GM12878 (cell line): ENCODE measurements at regions not wholly inside any gene's neighbourhood (a gene's known extent, or its start where the extent isn't known, plus 50 kb on each side); places are given as distances from the start of the nearest gene placed in this dataset.

Source experiments
- ATAC-seq: fragments of 200-7000 bp; cut with Tn5 transposase; 3 replicates; pipeline ENCODE4 v1.9.1; 2020; ENCODE audit warnings: mild to moderate bottlenecking, moderate library complexity
- BruUV-seq: library from RNA; stranded (reverse); fragments of 400-500 nt; replicated peaks from 2 replicates; lab custom pipeline; 2021; lab: Mats Ljungman, UMichigan
- CTCF ChIA-PET: fragments of 300-600 bp; sonication (Branson Sonifier 250); formaldehyde crosslinking; extraction: SDS; loops from one replicate; lab custom pipeline; 2021; ENCODE audit warnings: inconsistent platforms; lab: Yijun Ruan, JAX
- POLR2A ChIA-PET: fragments of 350-600 bp; formaldehyde crosslinking; extraction: SDS; loops from one replicate; lab custom pipeline; 2021; ENCODE audit warnings: inconsistent platforms; lab: Charles Lee
- RAD21 ChIA-PET: fragments of 300-600 bp; sonication (Branson Sonifier 250); formaldehyde crosslinking; loops from one replicate; lab custom pipeline; 2023; ENCODE audit warnings: antibody characterized with exemption; ENCODE audit not compliant: unreplicated experiment; lab: Charles Lee
- SMC1A ChIA-PET: fragments of 300-600 bp; sonication (Branson Sonifier 250); formaldehyde crosslinking; loops from one replicate; lab custom pipeline; 2023; ENCODE audit not compliant: unreplicated experiment, uncharacterized antibody; lab: Charles Lee
- DNase-seq: peaks from one replicate; pipeline ENCODE4 v3.0.0-alpha.2; 2011; ENCODE audit warnings: low read depth, low spot score
- FAIRE-seq: peaks from 3 replicates; lab custom pipeline; 2011; peaks lifted over from hg19 to GRCh38; lab: Jason Lieb, UNC
- H2AFZ ChIP-seq: 2 replicates; pipeline ENCODE4 v1.6.0; 2011; ENCODE audit warnings: low read depth, low read length, control low read depth; ENCODE audit not compliant: control insufficient read depth
- H3K27ac ChIP-seq: 2 replicates; pipeline ENCODE4 v1.5.1; 2011; ENCODE audit warnings: control low read depth; ENCODE audit not compliant: control insufficient read depth, insufficient read depth
- H3K27me3 ChIP-seq, 2 experiments: replicated peaks in 1 of 2; 2 replicates each; pipeline versions ENCODE4 v1.6.0 to v1.6.1; 2011; ENCODE audit warnings: low read length in 1 of 2; ENCODE audit not compliant: control insufficient read depth in 2 of 2, insufficient read depth in 2 of 2
- H3K36me3 ChIP-seq, 2 experiments: 2 replicates each; pipeline ENCODE4 v1.5.1; 2011; ENCODE audit warnings: low read length in 1 of 2; ENCODE audit not compliant: control insufficient read depth in 2 of 2, insufficient read depth in 2 of 2
- H3K4me1 ChIP-seq: 2 replicates; pipeline ENCODE4 v1.6.1; 2011; ENCODE audit warnings: mild to moderate bottlenecking, low read length, moderate library complexity, mixed read lengths; ENCODE audit not compliant: control insufficient read depth, insufficient read depth
- H3K4me2 ChIP-seq: 2 replicates; pipeline ENCODE4 v1.6.0; 2011; ENCODE audit warnings: control low read depth; ENCODE audit not compliant: control insufficient read depth, insufficient read depth
- H3K4me3 ChIP-seq: fragments of 200-600 bp; sonication (generic); 2 replicates; pipeline ENCODE4 v1.5.1; 2016
- H3K79me2 ChIP-seq: 2 replicates; pipeline ENCODE4 v1.6.0; 2011; ENCODE audit warnings: low read length; ENCODE audit not compliant: control insufficient read depth, insufficient read depth
- H3K9ac ChIP-seq: 2 replicates; pipeline ENCODE4 v1.8.0; 2011; ENCODE audit warnings: low read length, control low read depth, mixed read lengths; ENCODE audit not compliant: control insufficient read depth, insufficient read depth
- H3K9me3 ChIP-seq: replicated peaks from 3 replicates; pipeline ENCODE4 v1.5.1; 2011; ENCODE audit warnings: mild to moderate bottlenecking, low read length; ENCODE audit not compliant: control insufficient read depth, insufficient read depth
- H4K20me1 ChIP-seq: 2 replicates; pipeline ENCODE4 v1.6.0; 2011; ENCODE audit not compliant: control insufficient read depth, insufficient read depth
- BRCA1 ChIP-seq: IDR thresholded peaks from 2 replicates; pipeline ENCODE4 v1.6.1; 2011; ENCODE audit warnings: low read depth, low read length, improper control_type of control experiment
- DPF2 ChIP-seq: fragments of 450-650 bp; IDR thresholded peaks from 2 replicates; pipeline ENCODE4 v1.6.1; 2017; ENCODE audit warnings: mild to moderate bottlenecking
- ESRRA ChIP-seq: IDR thresholded peaks from 2 replicates; pipeline ENCODE4 v1.6.1; 2012; ENCODE audit warnings: mild to moderate bottlenecking, low read length, improper control_type of control experiment
- FOXK2 ChIP-seq: fragments of 450-650 bp; IDR thresholded peaks from 2 replicates; pipeline ENCODE4 v1.6.1; 2017; ENCODE audit warnings: mild to moderate bottlenecking, moderate library complexity
- FOXM1 ChIP-seq: IDR thresholded peaks from 2 replicates; pipeline ENCODE4 v1.6.1; 2012; ENCODE audit warnings: low read depth, mild to moderate bottlenecking, inconsistent platforms, low read length, moderate library complexity
- HDGF ChIP-seq: fragments of 450-650 bp; IDR thresholded peaks from 2 replicates; pipeline ENCODE4 v1.6.1; 2016; ENCODE audit warnings: antibody characterized with exemption
- NR2C2 ChIP-seq: IDR thresholded peaks from 2 replicates; pipeline ENCODE4 v1.6.1; 2011; ENCODE audit warnings: borderline replicate concordance, low read depth; ENCODE audit not compliant: control insufficient read depth, insufficient read length
- NRF1 ChIP-seq: conservative IDR thresholded peaks from 2 replicates; pipeline ENCODE4 v1.6.1; 2011; ENCODE audit warnings: mild to moderate bottlenecking, low read depth, low read length, improper control_type of control experiment
- RBBP5 ChIP-seq: fragments of 200-600 bp; sonication (generic); conservative IDR thresholded peaks from 2 replicates; pipeline ENCODE4 v1.6.1; 2016
- RCOR1 ChIP-seq: conservative IDR thresholded peaks from 2 replicates; pipeline ENCODE4 v1.6.1; 2012; ENCODE audit warnings: low read depth, low read length, improper control_type of control experiment
- RUNX3 ChIP-seq: IDR thresholded peaks from 2 replicates; pipeline ENCODE4 v1.6.1; 2012; ENCODE audit warnings: low read length, inconsistent platforms
- SP1 ChIP-seq: IDR thresholded peaks from one replicate; pipeline ENCODE4 v1.6.1; 2011; ENCODE audit warnings: low read depth, low read length
- ZNF384 ChIP-seq: IDR thresholded peaks from 2 replicates; pipeline ENCODE4 v1.6.1; 2012; ENCODE audit warnings: low read depth, mild to moderate bottlenecking, low read length, improper control_type of control experiment, borderline replicate concordance
- ZSCAN29 ChIP-seq: fragments of 450-650 bp; IDR thresholded peaks from 2 replicates; pipeline ENCODE4 v1.6.1; 2017; ENCODE audit warnings: mild to moderate bottlenecking, moderate library complexity
- WGBS: methylation state at CpG from one replicate; pipeline ENCODE4 v1.1.6; 2016; ENCODE audit warnings: low lambda C conversion rate; ENCODE audit not compliant: insufficient replicate concordance, insufficient coverage; ENCODE audit errors: missing lambda C conversion rate; 5-methylcytosine and 5-hydroxymethylcytosine counted together
- in situ Hi-C: fragments of 300-500 bp; cut with MboI; formaldehyde crosslinking; loops from 9 replicates; pipeline ENCODE4 v1.14.3; 2018; ENCODE audit warnings: mixed read lengths
- intact Hi-C: fragments of 100-400 bp; cut with micrococcal nuclease; formaldehyde crosslinking; loops from one replicate; pipeline ENCODE4 v1.14.2; 2022; ENCODE audit not compliant: unreplicated experiment
- TF ChIP-seq, protein P1 (sequence below): fragments of 450-650 bp; IDR thresholded peaks from 2 replicates; pipeline ENCODE4 v1.6.1; 2016; ENCODE audit warnings: mild to moderate bottlenecking
- TF ChIP-seq, protein P2 (sequence below): IDR thresholded peaks from 2 replicates; pipeline ENCODE4 v1.6.1; 2011; ENCODE audit warnings: low read depth, low read length, improper control_type of control experiment, borderline replicate concordance
- TF ChIP-seq, protein P3 (sequence below): IDR thresholded peaks from 2 replicates; pipeline ENCODE4 v1.6.1; 2011; ENCODE audit warnings: mild to moderate bottlenecking, low read depth, low read length, moderate library complexity; ENCODE audit not compliant: insufficient replicate concordance
- TF ChIP-seq, protein P4 (sequence below): fragments of 450-650 bp; IDR thresholded peaks from 2 replicates; pipeline ENCODE4 v1.6.1; 2017; ENCODE audit warnings: mild to moderate bottlenecking, moderate library complexity
- TF ChIP-seq, protein P5 (sequence below): fragments of 150-350 bp; IDR thresholded peaks from 2 replicates; pipeline ENCODE4 v1.6.1; 2014; ENCODE audit warnings: mild to moderate bottlenecking, low read depth, low read length

DNA sequence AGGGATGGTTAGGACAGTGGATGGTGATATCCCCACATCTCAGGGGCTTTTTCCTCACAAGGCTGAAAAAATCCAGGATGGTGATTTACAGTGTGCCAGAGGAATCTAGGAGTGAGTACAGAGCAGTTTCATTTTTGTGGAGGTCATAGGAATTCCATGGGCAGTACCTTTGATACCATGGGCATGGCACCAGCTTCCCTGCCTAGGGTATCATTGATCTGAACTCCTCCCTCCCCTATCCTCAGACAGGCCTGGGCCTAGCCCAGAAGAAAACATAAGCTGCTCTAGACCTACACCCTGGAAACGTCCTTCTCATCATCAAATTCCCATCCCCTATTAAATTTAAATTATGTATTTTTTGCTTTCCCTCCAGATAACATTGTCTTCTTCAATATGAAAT, 136.3 kb upstream of the KLHL29 start:
- Histone ChIP-seq H3K36me3 (no peaks in the 10 kb centered on the region), H3K9ac (no peak overlapping the region), H4K20me1 (no peaks in the 10 kb centered on the region), H3K4me2 (no peak overlapping the region), H3K27me3 (peaks cover 0 to 3% of the 10 kb centered on the region in 2 experiments; a peak in 1 of 4 replicates), H3K27ac (no peak overlapping the region), H3K79me2 (no peaks in the 10 kb centered on the region), H3K4me1 (no peaks in the 10 kb centered on the region), H3K4me3 (no peak overlapping the region), H2AFZ (no peak overlapping the region), H3K9me3 (no peaks in the 10 kb centered on the region)
- ChIA-PET CTCF (no interaction called here), SMC1A (no interaction called here), POLR2A (no interaction called here), RAD21 (no interaction called here)
- BruUV-seq: no TSS peak
- WGBS: 0% methylated on average over 1 of the region's 1 CpG
- DNase-seq: no peak
- in situ Hi-C loops: no loop called here
- TF ChIP-seq NRF1 (no peak), RCOR1 (no peak), ESRRA (no peak), RBBP5 (no peak), ZNF384 (no peak), FOXM1 (no peak), FOXK2 (no peak), NR2C2 (no peak), HDGF (no peak), DPF2 (no peak), ZSCAN29 (no peak), RUNX3 (no peak), BRCA1 (no peak), SP1 (no peak)
- TF ChIP-seq, protein P1, sequence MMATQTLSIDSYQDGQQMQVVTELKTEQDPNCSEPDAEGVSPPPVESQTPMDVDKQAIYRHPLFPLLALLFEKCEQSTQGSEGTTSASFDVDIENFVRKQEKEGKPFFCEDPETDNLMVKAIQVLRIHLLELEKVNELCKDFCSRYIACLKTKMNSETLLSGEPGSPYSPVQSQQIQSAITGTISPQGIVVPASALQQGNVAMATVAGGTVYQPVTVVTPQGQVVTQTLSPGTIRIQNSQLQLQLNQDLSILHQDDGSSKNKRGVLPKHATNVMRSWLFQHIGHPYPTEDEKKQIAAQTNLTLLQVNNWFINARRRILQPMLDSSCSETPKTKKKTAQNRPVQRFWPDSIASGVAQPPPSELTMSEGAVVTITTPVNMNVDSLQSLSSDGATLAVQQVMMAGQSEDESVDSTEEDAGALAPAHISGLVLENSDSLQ: no peak
- TF ChIP-seq, protein P2, sequence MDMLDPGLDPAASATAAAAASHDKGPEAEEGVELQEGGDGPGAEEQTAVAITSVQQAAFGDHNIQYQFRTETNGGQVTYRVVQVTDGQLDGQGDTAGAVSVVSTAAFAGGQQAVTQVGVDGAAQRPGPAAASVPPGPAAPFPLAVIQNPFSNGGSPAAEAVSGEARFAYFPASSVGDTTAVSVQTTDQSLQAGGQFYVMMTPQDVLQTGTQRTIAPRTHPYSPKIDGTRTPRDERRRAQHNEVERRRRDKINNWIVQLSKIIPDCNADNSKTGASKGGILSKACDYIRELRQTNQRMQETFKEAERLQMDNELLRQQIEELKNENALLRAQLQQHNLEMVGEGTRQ: no peak
- TF ChIP-seq, protein P3, sequence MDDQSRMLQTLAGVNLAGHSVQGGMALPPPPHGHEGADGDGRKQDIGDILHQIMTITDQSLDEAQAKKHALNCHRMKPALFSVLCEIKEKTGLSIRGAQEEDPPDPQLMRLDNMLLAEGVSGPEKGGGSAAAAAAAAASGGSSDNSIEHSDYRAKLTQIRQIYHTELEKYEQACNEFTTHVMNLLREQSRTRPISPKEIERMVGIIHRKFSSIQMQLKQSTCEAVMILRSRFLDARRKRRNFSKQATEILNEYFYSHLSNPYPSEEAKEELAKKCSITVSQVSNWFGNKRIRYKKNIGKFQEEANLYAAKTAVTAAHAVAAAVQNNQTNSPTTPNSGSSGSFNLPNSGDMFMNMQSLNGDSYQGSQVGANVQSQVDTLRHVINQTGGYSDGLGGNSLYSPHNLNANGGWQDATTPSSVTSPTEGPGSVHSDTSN: no peak
- TF ChIP-seq, protein P4, sequence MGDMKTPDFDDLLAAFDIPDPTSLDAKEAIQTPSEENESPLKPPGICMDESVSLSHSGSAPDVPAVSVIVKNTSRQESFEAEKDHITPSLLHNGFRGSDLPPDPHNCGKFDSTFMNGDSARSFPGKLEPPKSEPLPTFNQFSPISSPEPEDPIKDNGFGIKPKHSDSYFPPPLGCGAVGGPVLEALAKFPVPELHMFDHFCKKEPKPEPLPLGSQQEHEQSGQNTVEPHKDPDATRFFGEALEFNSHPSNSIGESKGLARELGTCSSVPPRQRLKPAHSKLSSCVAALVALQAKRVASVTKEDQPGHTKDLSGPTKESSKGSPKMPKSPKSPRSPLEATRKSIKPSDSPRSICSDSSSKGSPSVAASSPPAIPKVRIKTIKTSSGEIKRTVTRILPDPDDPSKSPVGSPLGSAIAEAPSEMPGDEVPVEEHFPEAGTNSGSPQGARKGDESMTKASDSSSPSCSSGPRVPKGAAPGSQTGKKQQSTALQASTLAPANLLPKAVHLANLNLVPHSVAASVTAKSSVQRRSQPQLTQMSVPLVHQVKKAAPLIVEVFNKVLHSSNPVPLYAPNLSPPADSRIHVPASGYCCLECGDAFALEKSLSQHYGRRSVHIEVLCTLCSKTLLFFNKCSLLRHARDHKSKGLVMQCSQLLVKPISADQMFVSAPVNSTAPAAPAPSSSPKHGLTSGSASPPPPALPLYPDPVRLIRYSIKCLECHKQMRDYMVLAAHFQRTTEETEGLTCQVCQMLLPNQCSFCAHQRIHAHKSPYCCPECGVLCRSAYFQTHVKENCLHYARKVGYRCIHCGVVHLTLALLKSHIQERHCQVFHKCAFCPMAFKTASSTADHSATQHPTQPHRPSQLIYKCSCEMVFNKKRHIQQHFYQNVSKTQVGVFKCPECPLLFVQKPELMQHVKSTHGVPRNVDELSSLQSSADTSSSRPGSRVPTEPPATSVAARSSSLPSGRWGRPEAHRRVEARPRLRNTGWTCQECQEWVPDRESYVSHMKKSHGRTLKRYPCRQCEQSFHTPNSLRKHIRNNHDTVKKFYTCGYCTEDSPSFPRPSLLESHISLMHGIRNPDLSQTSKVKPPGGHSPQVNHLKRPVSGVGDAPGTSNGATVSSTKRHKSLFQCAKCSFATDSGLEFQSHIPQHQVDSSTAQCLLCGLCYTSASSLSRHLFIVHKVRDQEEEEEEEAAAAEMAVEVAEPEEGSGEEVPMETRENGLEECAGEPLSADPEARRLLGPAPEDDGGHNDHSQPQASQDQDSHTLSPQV: no peak
- TF ChIP-seq, protein P5, sequence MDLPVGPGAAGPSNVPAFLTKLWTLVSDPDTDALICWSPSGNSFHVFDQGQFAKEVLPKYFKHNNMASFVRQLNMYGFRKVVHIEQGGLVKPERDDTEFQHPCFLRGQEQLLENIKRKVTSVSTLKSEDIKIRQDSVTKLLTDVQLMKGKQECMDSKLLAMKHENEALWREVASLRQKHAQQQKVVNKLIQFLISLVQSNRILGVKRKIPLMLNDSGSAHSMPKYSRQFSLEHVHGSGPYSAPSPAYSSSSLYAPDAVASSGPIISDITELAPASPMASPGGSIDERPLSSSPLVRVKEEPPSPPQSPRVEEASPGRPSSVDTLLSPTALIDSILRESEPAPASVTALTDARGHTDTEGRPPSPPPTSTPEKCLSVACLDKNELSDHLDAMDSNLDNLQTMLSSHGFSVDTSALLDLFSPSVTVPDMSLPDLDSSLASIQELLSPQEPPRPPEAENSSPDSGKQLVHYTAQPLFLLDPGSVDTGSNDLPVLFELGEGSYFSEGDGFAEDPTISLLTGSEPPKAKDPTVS: no peak
- intact Hi-C loops: no loop called here
- ATAC-seq: no peak
- no peak for FAIRE-seq
